Anterior cingulate cortex (tissue), 58 donors: ENCODE measurements at regions not wholly inside any gene's neighbourhood (a gene's known extent, or its start where the extent isn't known, plus 50 kb on each side); places are given as distances from the start of the nearest gene placed in this dataset.
A peak's percentile ranks its signal among the peaks of the same experiment; 100 is the strongest.
"Not testable (repeated sequence)": the region's sequence is repeated elsewhere in the genome, so short reads cannot be mapped to it uniquely, and the experiment has no call there.

Experiments
- DNase-seq, 58 donors: peaks; one replicate each; lab custom pipeline; 2025; lab: John Stamatoyannopoulos, UW

DNA sequence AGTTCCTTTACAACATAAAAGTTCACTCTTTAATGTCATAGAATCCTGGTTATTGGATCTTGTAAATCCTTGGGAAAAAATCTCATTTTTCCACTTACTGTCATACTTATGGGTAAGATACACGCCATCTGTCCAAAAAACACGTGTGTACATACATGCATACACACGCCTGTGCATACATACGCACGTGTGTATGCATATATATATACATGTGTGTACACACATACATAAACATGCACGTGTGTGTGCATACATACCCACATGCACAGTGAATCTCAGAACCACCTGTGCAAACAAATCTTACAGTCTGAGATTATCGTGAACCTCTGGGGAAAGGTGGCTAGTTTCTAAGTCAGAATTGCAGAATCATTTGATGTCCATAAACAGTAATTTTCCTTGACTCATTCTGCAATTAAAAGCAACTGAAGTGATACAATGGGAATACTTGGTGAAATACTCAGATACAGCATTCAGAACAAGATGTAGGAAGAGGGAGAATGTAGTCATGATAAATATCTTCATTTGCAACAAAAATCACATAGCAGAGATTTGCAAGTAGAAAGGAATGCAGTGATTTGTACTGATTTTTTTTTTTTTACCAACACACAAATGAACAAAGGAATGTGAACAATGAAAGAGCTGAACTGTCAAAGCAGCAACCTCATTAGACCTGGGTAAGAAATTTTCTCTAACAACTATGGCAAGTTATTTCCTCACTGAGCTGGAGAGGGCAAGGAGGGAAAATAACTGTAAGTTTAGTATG is 160.6 kb upstream of the POU1F1 start:
- DNase-seq = no peak

DNA sequence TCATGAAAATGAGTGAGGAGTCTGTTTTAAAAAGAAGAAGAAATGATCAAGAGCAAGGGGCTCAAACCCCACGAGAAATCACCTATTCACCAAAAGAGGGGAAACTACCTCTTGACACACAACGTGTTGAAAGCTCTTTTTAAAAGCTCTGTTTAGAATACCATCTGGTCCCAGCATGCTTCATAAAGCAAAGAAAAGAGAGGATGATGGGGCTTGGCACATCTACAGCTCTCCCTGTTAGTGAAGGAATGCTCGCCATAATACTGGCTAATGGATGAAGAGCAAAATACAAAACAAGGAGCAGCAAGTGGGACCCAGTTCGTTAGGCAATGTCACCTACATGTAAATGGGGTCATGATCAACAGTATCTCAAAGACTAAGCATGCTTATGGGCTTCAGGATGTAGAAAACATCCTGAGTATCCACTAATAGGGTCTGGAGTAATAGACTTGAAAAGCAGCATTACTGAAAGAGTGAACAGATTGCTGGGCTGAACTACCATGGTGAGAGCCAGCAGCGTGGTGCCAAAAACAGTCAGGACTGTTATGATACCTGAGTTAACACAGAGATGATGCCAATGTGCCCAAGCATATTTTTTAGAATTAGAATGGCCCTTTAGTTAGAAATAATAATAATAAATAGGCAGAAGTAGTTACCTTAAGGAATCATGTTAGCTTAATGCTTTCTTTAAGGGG is 159.7 kb upstream of the POU1F1 start:
- DNase-seq = no peak

DNA sequence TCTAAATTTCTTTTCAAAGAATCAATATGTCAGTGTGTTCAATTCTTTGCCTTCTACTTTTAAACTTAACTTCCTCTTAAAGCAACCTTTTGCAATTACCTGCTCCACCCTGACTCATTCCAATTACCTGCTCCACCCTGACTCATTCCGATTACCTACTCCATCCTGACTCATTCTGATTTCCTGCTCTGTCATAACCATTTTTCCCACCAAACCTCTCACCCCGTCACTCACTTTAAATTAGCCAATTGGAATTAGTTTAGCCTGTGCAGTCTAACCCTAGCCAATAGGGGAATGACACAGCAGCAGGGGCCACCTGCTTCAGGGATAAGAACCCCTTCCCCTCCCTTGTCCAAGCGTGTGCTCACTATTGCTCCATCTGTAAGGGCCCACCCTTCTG is 157.1 kb upstream of the POU1F1 start:
- not testable (repeated sequence) for DNase-seq

DNA sequence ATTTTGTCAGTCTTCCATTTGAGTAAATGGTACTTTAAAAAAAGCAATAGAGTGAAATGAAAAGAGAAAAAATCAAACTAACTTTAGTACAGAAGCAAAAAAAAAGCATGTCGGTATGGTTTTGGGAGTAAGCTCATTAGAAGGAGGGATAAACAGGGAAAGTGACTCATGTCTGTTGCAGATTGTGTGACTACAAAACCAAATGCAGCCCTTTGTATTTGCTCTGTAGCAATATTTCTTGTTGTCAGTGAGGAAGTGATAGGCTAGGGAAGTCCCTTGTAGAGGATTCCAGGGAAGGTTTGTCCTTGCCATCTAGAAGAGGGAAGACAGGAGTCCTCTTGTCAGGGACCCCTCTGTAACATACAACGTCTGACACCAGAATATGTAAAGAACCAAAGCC is 150.5 kb upstream of the POU1F1 start:
- no peak for DNase-seq

DNA sequence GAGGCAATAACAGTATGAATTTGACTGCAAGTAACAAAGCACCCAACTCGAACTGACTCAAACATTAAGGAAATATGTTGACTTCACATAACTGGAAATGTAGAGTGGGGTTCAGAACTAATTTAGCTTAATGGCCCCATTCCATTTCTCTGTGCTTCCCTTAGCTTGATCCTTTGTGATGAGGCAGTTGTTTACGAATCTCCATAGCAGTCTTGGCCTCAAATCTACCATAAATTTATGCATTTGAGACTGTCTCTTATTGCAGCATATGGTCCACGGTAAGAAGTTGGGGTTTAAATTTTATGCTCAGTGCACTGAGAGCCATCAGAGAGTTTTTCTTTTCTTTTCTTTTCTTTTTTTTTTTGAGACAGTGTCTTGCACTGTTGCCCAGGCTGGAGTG is 148.7 kb upstream of the POU1F1 start:
- no peak for DNase-seq

DNA sequence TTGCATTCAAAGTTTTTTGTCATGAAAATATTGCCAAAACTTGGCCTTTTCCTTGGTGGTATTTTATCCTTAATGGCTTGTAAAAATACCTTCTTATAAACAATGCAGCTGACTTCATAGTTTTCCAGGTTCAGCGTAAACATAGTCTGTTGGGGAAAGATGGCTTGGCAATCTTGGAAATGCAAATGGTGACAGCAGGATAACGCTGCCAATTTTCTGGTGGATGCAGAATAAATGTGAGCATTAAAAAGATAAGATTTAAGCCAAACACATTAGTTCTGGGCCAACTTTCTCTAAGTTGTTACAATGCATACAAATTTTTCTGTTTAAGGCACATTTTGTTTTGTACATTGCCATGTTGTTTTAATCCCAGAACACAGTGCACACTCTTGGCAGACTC is 147.0 kb upstream of the POU1F1 start:
- no peak for DNase-seq

DNA sequence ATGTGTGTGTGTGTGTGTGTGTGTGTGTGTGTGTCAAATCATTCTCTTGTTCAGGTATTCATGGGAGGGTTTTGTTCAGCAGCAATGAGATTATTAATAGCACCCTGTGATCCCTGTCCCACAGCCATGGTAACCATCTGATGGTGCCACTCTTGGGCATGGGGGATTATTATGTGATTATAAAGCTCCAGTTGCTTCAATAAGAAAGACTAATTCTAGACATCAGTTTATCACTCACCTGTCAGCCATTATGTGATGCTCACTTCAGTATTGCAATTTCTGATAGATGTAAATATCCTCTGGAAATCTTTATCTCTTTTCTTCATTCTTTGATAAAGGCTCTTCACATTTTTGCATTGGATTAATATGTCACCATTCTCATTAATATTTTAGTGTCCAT is 145.9 kb upstream of the POU1F1 start:
- DNase-seq = no peak

DNA sequence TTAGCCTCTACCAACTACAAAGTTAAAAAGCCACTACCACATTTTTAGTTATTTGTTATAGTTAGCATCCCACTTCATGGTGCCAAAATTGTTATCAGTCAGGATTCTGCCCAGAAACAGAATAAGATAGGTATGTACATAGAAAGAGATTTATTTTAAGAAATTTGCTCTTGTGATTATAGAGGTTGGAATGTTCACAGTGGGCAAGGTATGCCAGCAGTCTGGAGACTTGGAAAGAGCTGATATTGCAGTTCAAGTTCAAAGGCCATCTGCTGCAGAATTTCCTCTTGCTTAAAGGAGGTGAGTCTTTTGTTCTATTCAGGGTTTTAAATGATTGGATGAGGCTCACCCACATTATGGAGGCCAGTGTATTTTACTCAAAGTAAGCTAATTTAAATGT is 143.8 kb upstream of the POU1F1 start:
- DNase-seq = no peak

DNA sequence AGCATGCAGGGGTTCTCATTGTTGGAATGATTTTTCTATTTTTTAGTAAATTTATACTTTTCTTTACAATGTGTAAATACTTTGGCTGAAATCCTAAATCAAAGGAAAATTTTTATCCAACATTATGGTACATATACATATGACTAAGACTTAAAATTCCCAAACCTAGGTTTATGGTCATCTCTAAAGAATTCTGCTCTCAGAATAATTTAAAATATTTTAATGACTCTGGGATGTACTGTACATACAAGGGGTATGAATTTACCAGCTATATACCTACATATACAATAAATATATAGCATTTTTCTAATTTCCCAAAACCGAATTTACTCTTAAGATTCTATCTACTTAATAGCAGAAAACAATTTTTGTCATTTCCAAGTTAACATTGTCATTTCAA is 137.9 kb upstream of the POU1F1 start:
- no peak for DNase-seq

DNA sequence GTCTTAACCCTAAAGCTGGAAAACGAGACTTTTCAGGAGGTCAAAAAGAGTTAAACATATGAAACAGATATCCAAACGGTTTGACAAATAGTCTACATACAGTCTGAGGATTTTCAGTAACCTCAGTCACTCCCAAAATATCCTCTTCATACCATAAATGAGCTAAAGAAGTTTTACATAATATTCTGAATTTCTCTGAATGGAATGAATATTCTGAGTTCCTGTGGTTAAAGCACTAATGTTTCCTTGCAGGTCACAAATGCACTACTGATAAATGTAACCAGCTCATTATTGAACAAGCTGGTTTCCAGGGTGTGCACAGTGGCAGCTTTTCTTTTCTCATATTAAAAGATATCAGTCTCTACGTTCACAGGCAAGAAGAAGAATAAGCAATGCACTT is 137.4 kb upstream of the POU1F1 start:
- no peak for DNase-seq

DNA sequence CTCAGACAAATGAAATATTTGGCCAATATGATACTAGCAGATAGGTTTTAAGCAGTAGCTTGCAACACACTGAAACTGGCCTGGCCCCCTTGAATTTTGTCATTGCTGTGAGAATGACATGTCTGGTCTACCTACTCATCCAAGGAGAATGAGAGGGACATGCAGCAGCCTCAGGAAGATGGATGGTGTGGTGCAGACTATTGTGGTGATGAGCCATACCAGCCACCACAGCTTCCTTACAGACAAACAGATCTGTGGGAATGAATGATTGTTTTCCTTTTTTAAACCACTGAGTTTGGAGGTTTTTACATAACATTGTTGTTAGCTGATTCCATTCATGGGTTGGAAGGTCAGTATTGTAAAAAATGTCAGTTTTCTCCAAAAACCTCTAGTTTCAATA is 133.7 kb upstream of the POU1F1 start:
- DNase-seq = no peak

DNA sequence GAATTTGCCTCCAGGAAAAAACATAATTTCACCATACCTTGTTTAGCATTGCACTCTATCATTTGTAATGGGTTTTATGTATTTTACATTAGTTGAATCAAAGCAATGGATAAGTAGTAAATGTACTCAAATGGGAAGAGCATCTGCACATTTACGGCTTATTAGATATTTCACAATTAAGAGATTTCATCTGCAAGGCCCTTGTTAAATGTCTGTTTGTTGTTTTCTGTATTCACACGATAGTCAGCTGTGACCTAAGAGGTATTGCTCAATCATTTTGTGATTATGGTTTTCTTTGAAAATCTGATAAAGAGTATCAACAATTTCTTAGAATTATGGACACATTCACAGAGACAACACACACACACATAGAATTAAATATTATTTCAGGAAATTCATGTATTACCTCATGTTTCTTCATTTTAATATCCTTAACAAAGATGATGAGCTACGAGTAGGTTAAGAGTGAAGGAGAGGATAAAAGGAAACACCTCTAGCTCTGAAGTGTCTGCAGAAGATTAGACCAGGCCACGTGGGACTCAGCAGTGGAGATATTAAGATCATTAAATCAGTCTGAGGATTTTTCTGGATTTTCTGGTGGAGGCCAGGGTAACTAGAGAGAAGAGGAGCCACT is 121.9 kb upstream of the POU1F1 start:
- DNase-seq = no peak

DNA sequence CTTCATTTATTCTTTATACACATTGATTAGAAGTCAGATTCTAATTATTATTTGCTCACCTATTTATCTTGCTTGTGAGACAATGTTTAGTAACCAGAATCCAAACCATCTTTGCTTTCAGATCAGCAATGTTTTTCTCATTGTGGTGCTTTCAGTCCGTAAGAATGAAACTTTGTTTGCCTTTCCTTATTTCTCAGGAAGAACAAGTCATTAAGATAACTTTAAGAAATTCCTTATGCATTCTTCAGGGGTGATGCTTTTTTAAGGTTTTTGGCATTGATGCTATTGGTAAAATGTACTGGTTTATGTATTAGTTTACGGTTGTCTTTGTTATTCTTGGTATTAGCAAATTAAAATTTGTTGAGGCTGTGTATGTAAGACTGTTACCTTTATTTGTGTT is 120.8 kb upstream of the POU1F1 start:
- DNase-seq = no peak

DNA sequence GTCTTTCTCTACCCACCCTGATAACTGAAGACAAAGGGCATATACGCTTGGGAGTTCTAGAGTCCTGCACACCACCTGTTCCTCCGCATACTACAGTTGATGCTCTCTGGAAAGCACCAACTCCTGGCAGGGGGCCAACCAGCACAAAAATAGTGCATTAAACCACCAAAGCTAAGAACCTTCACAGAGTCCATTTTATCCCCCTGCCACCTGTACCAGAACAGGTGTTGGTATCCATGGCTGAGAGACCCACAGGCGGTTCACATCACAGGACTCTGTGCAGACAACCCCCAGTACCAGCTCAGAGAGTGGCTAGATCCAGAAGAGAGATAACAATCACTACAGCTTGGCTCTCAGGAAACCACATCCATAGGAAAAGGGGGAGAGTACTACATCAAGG is 114.4 kb upstream of the POU1F1 start:
- DNase-seq = peak in 1 of 58 donors; percentile 0

DNA sequence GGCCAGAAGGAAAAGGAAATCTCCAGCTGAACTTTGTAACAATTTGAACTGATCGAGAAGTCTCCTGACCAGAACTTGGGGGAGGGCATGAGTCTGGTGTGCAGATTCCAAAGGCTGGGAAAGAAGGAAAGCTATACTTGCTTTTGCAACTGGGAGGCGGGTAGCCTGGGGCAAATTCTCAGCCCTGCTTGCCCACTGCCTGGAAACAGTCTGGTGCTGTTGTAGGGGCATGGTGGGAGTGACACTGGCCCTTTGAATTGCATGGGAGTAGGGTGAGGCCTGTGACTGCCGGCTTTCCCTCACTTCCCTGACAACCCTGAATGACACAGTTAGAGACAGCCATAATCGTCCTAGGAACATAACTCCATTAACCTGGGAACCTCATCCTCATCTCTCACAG is 114.0 kb upstream of the POU1F1 start:
- DNase-seq = no peak

DNA sequence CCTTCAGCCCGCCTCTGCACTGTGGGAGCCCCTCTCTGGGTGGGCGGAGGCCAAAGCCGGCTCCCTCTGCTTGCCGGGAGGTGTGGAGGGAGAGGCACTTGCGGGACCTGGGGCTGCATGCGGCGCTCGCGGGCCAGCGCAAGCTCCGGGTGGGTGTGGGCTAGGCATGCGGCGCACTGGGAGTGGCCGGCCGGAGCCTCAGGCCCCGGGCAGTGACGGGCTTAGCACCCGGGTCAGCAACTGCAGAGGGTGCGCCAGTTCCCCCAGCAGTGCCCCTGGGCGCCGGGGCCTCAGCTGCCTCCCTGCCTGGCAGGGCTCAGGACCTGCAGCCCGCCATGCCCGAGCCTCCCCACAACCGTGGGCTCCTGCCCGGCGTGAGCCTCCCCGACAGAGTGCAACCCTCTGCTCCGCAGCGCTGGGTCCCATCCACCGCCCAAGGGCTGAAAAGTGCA is 98.9 kb upstream of the POU1F1 start:
- no peak for DNase-seq

DNA sequence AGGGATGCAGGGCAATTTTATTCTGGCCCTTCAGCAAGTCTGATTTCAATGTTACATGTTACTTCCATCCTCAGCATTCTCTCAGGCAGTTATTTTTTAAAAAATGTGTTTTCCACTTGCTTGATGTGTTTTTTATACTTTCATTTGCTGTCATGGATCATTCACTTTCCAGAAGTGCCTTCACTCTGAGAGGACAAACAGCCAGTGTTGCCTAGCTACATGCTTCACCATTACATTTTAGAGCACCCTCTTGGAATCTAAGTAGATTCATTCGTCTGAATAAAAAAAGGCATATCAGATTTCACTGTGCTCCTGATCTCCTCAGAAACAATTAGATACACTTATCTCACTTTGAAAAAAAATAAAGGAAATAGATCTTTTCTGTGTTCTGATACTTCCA is 93.6 kb upstream of the POU1F1 start:
- DNase-seq = no peak

DNA sequence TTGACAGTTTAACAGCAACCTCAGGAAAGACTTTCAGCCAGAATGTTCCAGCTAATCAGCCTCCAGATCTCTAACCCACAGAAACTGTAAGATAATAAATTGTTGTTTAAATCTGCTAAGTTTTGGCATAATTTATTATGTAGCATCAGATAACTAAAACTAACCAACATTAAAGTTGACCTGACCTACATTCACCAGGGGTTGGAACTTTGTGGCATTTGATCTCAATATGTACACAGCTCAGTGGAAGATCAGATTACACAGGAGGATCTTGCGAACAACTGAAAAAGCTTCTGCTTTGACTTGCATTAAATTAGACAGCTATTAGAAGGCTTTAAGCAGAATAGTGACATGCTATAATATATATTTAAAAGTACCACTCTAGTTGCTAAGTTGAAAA is 91.4 kb upstream of the POU1F1 start:
- no peak for DNase-seq

DNA sequence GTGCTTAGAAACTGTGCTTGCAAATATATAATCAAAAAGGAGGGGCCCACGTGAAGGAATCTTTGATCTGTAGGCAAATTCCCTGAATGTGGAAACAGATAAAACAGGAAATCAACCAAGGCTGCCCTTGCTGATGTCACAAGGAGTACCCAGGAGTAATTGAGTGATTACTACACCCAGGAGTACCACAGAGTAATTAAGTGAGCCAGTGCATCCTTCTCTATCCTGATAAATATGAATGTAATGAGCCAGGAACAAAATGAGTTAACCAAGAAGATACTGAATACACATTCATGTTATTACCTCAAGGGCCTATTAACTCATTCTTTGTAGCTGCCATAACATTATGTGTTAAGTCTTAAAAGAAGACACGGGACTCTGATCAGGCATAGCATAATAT is 87.3 kb upstream of the POU1F1 start:
- no peak for DNase-seq

DNA sequence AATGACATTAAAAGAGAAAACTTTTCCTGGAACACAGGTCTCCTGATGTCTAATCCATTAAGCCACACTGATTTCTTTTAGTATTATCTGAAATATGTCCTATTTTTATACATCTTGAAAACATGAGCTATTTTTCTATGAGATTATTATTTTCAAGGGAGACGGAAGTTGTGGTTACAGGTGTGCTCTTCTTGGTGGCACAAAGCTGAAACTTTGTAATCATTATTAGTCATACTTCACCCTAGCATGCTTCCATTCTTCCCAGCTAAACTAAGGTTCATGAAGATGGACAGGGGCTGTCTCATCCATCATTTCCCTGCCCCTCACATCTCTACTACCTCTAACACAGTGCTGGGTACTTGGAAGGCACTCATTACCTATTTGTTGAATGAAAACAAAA is 85.6 kb upstream of the POU1F1 start:
- DNase-seq = no peak

DNA sequence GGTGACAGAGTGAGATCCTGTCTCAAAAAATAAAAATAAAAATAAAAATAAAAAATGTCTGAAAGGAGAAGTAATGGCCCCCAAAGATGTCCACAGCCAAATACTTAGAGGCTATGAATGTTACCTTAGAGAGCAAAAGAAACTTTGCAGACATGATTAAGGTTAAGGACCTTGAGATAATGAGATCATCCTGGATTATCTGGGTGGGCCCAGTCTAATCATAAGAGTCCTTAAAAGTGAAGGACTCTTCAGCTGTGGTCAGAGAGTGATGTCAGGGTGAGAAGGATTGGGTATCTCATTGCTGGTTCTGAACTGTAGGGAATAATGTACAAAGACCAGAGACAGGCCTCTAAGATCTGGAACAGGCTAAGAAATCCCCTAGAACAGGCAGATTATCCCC is 84.9 kb upstream of the POU1F1 start:
- DNase-seq = no peak

DNA sequence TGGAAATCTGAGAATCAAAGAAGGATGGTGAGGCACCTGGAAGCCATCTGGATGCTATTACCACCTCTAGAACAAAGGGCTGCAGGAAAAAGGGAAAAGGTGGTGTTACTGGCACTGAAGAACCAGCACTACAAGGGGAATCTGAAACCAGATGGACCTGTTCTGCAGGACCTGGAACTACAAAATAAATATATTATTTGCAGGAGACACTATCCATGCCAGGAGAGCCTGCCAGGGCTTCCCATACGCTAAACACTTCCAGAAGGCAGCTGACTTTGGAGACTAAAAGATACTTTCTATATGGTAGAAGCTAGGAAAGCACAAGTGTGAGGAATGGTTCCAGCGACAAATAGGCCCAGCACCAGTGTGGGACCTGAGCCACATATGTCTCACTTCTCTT is 83.4 kb upstream of the POU1F1 start:
- no peak for DNase-seq
